Fibroblast of the conjunctiva (primary cell): ENCODE measurements at regions not wholly inside any gene's neighbourhood (a gene's known extent, or its start where the extent isn't known, plus 50 kb on each side); places are given as distances from the start of the nearest gene placed in this dataset.
"Not testable (repeated sequence)": the region's sequence is repeated elsewhere in the genome, so short reads cannot be mapped to it uniquely, and the experiment has no call there.

Experiments used
- DNase-seq: peaks from one replicate; pipeline ENCODE4 v3.0.0-alpha.2; 2010; ENCODE audit warnings: low read depth

GRCh38 chr18:10085416-10085815 lies 171.6 kb downstream of the VAPA start:
- DNase-seq: no peak

- DNase-seq: no peak
Observed at GRCh38 chr18:10085876-10086275, 172.1 kb downstream of the VAPA start.

GRCh38 chr18:10086458-10087210 lies 172.8 kb downstream of the VAPA start:
- DNase-seq: no peak

GRCh38 chr18:10088734-10089133 lies 174.9 kb downstream of the VAPA start:
- DNase-seq: no peak

- no peak for DNase-seq
Observed at GRCh38 chr18:10089881-10090280, 176.1 kb downstream of the VAPA start.

GRCh38 chr18:10090668-10091067 lies 176.9 kb downstream of the VAPA start:
- no peak for DNase-seq

GRCh38 chr18:10093445-10093844 lies 179.6 kb downstream of the VAPA start:
- DNase-seq: no peak

GRCh38 chr18:10094154-10094553 lies 180.3 kb downstream of the VAPA start:
- DNase-seq: no peak

GRCh38 chr18:10094655-10095054 lies 180.8 kb downstream of the VAPA start:
- DNase-seq: no peak

- DNase-seq: no peak
Observed at GRCh38 chr18:10095356-10095755, 181.5 kb downstream of the VAPA start.

- no peak for DNase-seq
Observed at GRCh38 chr18:10099539-10100140, 185.8 kb downstream of the VAPA start.

- DNase-seq: peak; percentile 10
Observed at GRCh38 chr18:10100196-10100595, 186.4 kb downstream of the VAPA start.

GRCh38 chr18:10100941-10101701 lies 187.3 kb downstream of the VAPA start:
- DNase-seq: no peak

GRCh38 chr18:10101729-10102128 lies 187.9 kb downstream of the VAPA start:
- DNase-seq: no peak

GRCh38 chr18:10105118-10105517 lies 191.3 kb downstream of the VAPA start:
- DNase-seq: not testable (repeated sequence)

- DNase-seq: no peak
Observed at GRCh38 chr18:10111191-10111590, 197.4 kb downstream of the VAPA start.

GRCh38 chr18:10111944-10112343 lies 198.1 kb downstream of the VAPA start:
- DNase-seq: no peak

- DNase-seq: no peak
Observed at GRCh38 chr18:10113121-10114022, 199.6 kb downstream of the VAPA start.

- no peak for DNase-seq
Observed at GRCh38 chr18:10114717-10115463, 201.1 kb downstream of the VAPA start.

GRCh38 chr18:10116574-10116973 lies 202.8 kb downstream of the VAPA start:
- DNase-seq: no peak

- no peak for DNase-seq
Observed at GRCh38 chr18:10119528-10119927, 205.7 kb downstream of the VAPA start.
